ENCODE measurements at regions not wholly inside any gene's neighbourhood (a gene's known extent, or its start where the extent isn't known, plus 50 kb on each side); places are given as distances from the start of the nearest gene placed in this dataset.
"Not testable (repeated sequence)": the region's sequence is repeated elsewhere in the genome, so short reads cannot be mapped to it uniquely, and the experiment has no call there.

DNA sequence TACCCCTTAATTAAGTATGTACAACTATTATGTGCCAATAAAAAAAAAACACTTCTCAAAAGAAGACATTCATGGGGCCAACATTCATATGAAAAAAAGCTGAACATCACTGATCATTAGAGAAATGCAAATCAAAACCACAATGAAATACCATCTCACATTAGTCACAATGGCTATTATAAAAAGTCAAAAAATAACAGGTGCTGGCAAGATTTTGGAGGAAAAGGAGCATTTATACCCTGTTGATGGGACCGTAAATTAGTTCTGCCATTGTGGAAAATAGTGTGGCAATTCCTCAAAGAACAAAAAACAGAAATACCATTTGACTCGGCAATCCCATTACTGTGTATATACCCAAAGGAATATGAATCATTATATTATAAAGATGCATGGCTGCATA is 229.9 kb downstream of the PAPSS1 start:
- DNase-seq = no peak
- peaks cover 0 to 10% (median 4%) of the 10 kb centered on the region in 8 donors for H3K9me3 ChIP-seq
- no peak overlapping the region for H3K4me3 ChIP-seq
- H3K36me3 ChIP-seq = no peaks in the 10 kb centered on the region
- H3K27ac ChIP-seq = no peak overlapping the region
- H3K27me3 ChIP-seq (replicated peaks in 1 of 7) = no peaks in the 10 kb centered on the region
- intact Hi-C loops (cut with DNase I; ENCODE audit: low total_unique reads) = no loop called here
- WGBS, 5 donors = 90 to 94% (median 92%) methylated on average over 2 of the region's 2 CpGs
- no peak for TF ChIP-seq POLR2A (IDR thresholded peaks at IDR 0.05)
- TF ChIP-seq, protein P1, sequence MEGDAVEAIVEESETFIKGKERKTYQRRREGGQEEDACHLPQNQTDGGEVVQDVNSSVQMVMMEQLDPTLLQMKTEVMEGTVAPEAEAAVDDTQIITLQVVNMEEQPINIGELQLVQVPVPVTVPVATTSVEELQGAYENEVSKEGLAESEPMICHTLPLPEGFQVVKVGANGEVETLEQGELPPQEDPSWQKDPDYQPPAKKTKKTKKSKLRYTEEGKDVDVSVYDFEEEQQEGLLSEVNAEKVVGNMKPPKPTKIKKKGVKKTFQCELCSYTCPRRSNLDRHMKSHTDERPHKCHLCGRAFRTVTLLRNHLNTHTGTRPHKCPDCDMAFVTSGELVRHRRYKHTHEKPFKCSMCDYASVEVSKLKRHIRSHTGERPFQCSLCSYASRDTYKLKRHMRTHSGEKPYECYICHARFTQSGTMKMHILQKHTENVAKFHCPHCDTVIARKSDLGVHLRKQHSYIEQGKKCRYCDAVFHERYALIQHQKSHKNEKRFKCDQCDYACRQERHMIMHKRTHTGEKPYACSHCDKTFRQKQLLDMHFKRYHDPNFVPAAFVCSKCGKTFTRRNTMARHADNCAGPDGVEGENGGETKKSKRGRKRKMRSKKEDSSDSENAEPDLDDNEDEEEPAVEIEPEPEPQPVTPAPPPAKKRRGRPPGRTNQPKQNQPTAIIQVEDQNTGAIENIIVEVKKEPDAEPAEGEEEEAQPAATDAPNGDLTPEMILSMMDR (IDR thresholded peaks at IDR 0.05 in 8 of 11, conservative IDR thresholded peaks at IDR 0.05 in 3 of 11) = no peak
- TF ChIP-seq POLR2AphosphoS5 (IDR thresholded peaks at IDR 0.05) = no peak
- no peaks in the 10 kb centered on the region for H3K4me1 ChIP-seq

DNA sequence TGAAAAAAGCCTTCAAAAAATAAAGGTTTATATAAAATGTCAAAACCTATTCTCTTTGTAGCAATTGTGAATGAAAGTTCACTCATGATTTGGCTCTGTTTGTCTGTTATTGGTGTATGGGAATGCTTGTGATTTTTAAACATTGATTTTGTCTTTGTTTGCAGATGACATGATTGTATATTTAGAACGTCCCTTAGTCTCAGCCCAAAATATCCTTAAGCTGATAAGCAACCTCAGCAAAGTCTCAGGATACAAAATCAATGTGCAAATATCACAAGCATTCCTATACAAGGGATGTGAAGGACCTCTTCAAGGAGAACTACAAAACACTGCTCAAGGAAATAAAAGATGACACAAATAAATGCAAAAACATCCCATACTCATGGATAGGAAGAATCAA is 236.4 kb downstream of the PAPSS1 start:
- H3K4me1 ChIP-seq; H3K27me3 ChIP-seq (replicated peaks in 1 of 7); H3K36me3 ChIP-seq; H3K4me3 ChIP-seq; intact Hi-C loops (cut with DNase I; ENCODE audit: low total_unique reads); H3K27ac ChIP-seq; DNase-seq: not testable (repeated sequence)
- peaks cover 0 to 57% (median 41%) of the 10 kb centered on the region in 8 donors for H3K9me3 ChIP-seq
- WGBS, 5 donors = 0 to 58% (median 45%) methylated on average over 1 of the region's 1 CpG

DNA sequence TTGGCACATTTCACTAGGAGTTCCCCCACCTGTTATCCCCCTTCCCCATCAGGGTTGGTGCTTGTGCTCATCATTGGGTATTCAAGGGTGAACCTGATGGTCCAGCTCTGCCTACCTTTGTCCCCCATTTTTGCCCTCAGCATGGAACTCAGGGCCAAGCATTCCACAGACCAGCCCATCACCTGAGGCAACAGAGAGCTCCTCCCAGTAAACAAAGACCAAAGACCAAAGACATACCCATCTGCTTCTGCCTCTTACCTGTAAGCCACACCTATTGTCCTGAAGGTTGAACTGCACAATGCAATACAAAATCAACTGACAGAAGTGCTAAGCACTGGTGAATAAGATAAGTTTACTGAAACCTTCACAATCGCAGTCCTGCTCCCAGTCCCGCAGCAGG is 237.5 kb downstream of the PAPSS1 start:
- no peaks in the 10 kb centered on the region for H3K4me1 ChIP-seq
- H3K36me3 ChIP-seq = no peaks in the 10 kb centered on the region
- H3K4me3 ChIP-seq = no peak overlapping the region
- H3K27ac ChIP-seq = no peak overlapping the region
- no peaks in the 10 kb centered on the region for H3K27me3 ChIP-seq (replicated peaks in 1 of 7)
- H3K9me3 ChIP-seq = peaks cover 0 to 58% (median 43%) of the 10 kb centered on the region in 8 donors
- 96 to 100% (median 98%) methylated on average over 2 of the region's 2 CpGs for WGBS, 5 donors
- TF ChIP-seq POLR2AphosphoS5 (IDR thresholded peaks at IDR 0.05) (no peak), POLR2A (IDR thresholded peaks at IDR 0.05) (no peak)
- TF ChIP-seq, protein P1 (IDR thresholded peaks at IDR 0.05 in 8 of 11, conservative IDR thresholded peaks at IDR 0.05 in 3 of 11) = no peak
- no peak for DNase-seq
- intact Hi-C loops (cut with DNase I; ENCODE audit: low total_unique reads) = no loop called here

DNA sequence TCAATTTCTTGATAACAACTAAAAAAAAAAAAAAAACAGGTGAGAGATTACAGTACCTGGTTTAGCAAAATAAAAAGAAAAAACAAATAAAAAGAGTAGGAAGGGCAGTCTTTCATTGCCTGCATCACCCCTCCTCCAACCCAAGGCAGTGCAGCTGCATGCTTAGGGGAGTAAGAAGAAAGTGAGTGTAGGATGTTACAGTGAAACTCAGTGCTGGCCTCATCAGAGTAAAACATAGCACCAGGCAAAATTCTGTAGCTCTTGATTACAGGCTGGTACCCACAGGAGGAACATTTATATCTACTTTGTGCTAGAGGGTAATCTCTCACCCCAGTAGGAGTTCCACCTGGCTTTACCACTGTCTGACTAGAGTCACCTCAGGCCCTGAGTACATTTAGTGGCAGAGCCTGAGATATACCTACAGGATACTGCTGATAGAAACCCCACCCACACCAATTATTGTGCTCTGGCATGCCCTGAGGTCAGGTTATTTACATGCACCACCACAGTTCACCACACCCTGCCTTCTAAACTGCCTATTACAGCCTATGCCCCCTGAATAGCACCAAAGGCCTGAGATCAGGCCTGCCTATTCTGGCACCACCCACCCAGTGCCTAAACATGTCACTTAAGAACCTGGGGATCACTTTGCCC is 241.6 kb downstream of the PAPSS1 start:
- intact Hi-C loops (cut with DNase I; ENCODE audit: low total_unique reads) = no loop called here
- H3K4me1 ChIP-seq = no peaks in the 10 kb centered on the region
- DNase-seq = no peak

More for the DNA sequence above, 241.6 kb downstream of the PAPSS1 start:
- TF ChIP-seq POLR2AphosphoS5 (IDR thresholded peaks at IDR 0.05) (no peak), POLR2A (IDR thresholded peaks at IDR 0.05) (no peak)
- TF ChIP-seq, protein P1 (IDR thresholded peaks at IDR 0.05 in 8 of 11, conservative IDR thresholded peaks at IDR 0.05 in 3 of 11) = no peak
- no peaks in the 10 kb centered on the region for H3K27me3 ChIP-seq (replicated peaks in 1 of 7)
- no peak overlapping the region for H3K27ac ChIP-seq
- H3K9me3 ChIP-seq = peaks cover 0 to 45% (median 35%) of the 10 kb centered on the region in 8 donors
- no peaks in the 10 kb centered on the region for H3K36me3 ChIP-seq
- no peak overlapping the region for H3K4me3 ChIP-seq
